Esophagus (tissue), 2 donors: ENCODE measurements at regions not wholly inside any gene's neighbourhood (a gene's known extent, or its start where the extent isn't known, plus 50 kb on each side); places are given as distances from the start of the nearest gene placed in this dataset.

Experiments
- H3K27ac ChIP-seq, 2 donors: one replicate each; pipeline ENCODE4 v1.5.1; 2013; ENCODE audit warnings: low read depth in 2 of 2, mild to moderate bottlenecking in 2 of 2, inconsistent platforms in 1 of 2, low read length in 1 of 2, moderate library complexity in 1 of 2
- H3K27me3 ChIP-seq, 2 donors: one replicate each; pipeline ENCODE4 v1.6.1; 2013; ENCODE audit warnings: low read length in 2 of 2, control low read depth in 1 of 2, mild to moderate bottlenecking in 1 of 2; ENCODE audit not compliant: insufficient read depth in 2 of 2, control insufficient read depth in 1 of 2
- H3K36me3 ChIP-seq, 2 donors: one replicate each; pipeline ENCODE4 v1.6.1; 2013; ENCODE audit warnings: low read length in 1 of 2; ENCODE audit not compliant: control insufficient read depth in 2 of 2, insufficient read depth in 2 of 2
- H3K4me1 ChIP-seq, 2 donors: one replicate each; pipeline ENCODE4 v1.6.1; 2013; ENCODE audit warnings: low read length in 1 of 2; ENCODE audit not compliant: control insufficient read depth in 2 of 2, insufficient read depth in 2 of 2
- H3K4me3 ChIP-seq, 2 donors: one replicate each; pipeline ENCODE4 v1.5.1; 2013; ENCODE audit warnings: low read length in 2 of 2, mild to moderate bottlenecking in 2 of 2, low read depth in 1 of 2, moderate library complexity in 1 of 2
- H3K9me3 ChIP-seq, 2 donors: one replicate each; pipeline ENCODE4 v1.6.1; 2013; ENCODE audit warnings: mild to moderate bottlenecking in 2 of 2, low read depth in 1 of 2, low read length in 1 of 2, moderate library complexity in 1 of 2; ENCODE audit not compliant: control insufficient read depth in 2 of 2, insufficient read depth in 1 of 2
- WGBS, 2 donors: extraction: QIAGEN DNeasy Blood & Tissue Kit; methylation state at CpG; one replicate each; pipeline ENCODE4 v1.1.7; 2013; 5-methylcytosine and 5-hydroxymethylcytosine counted together
- donor health status: healthy with polysubstance abuse.
- donor health status: Bipolar disorder and iron deficiency.

GRCh38 chr11:121780971-121781370 is 328.2 kb upstream of the SORL1-AS1 start:
- H3K9me3 ChIP-seq: no peaks in the 10 kb centered on the region
- no peaks in the 10 kb centered on the region for H3K27me3 ChIP-seq
- H3K36me3 ChIP-seq: no peaks in the 10 kb centered on the region
- no peak overlapping the region for H3K27ac ChIP-seq
- H3K4me3 ChIP-seq: no peak overlapping the region
- 48 to 67% methylated on average over 2 of the region's 2 CpGs for WGBS, 2 donors
- H3K4me1 ChIP-seq: no peaks in the 10 kb centered on the region

GRCh38 chr11:121777056-121777455 is 324.3 kb upstream of the SORL1-AS1 start:
- Histone ChIP-seq H3K27ac (no peak overlapping the region), H3K36me3 (no peaks in the 10 kb centered on the region), H3K9me3 (no peaks in the 10 kb centered on the region), H3K4me3 (no peak overlapping the region), H3K27me3 (no peaks in the 10 kb centered on the region), H3K4me1 (no peaks in the 10 kb centered on the region)
- WGBS, 2 donors: 69% methylated on average over 3 of the region's 3 CpGs

- H3K27me3 ChIP-seq: no peaks in the 10 kb centered on the region
- no peak overlapping the region for H3K4me3 ChIP-seq
- H3K9me3 ChIP-seq: no peaks in the 10 kb centered on the region
- H3K27ac ChIP-seq: no peak overlapping the region
- no peaks in the 10 kb centered on the region for H3K36me3 ChIP-seq
- no peaks in the 10 kb centered on the region for H3K4me1 ChIP-seq
- WGBS, 2 donors: 53 to 55% methylated on average over 5 of the region's 5 CpGs
Observed at GRCh38 chr11:121775276-121775675, 322.5 kb upstream of the SORL1-AS1 start.

DNA sequence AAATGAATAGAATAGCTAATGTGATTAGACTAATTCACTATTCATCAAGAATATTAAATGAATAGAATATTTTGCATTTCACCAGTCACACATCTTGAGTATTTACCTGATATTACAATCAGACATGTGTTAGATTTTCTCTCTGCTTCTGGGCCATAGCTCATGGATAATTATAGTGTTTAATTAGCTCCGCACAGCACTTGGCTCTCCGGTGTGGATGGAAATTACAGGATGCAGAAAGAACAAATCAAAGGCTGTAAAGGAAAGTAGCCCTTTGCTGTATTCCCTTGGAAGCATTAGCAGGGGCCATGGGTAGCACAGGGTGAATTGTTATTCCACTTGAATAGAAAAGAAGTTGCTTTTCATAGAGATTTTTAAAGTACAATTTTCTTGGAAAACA is 320.3 kb upstream of the SORL1-AS1 start:
- 87 to 90% methylated on average over 2 of the region's 2 CpGs for WGBS, 2 donors
- Histone ChIP-seq H3K4me3 (no peak overlapping the region), H3K27me3 (no peaks in the 10 kb centered on the region), H3K4me1 (no peaks in the 10 kb centered on the region), H3K9me3 (no peaks in the 10 kb centered on the region), H3K36me3 (no peaks in the 10 kb centered on the region), H3K27ac (no peak overlapping the region)

DNA sequence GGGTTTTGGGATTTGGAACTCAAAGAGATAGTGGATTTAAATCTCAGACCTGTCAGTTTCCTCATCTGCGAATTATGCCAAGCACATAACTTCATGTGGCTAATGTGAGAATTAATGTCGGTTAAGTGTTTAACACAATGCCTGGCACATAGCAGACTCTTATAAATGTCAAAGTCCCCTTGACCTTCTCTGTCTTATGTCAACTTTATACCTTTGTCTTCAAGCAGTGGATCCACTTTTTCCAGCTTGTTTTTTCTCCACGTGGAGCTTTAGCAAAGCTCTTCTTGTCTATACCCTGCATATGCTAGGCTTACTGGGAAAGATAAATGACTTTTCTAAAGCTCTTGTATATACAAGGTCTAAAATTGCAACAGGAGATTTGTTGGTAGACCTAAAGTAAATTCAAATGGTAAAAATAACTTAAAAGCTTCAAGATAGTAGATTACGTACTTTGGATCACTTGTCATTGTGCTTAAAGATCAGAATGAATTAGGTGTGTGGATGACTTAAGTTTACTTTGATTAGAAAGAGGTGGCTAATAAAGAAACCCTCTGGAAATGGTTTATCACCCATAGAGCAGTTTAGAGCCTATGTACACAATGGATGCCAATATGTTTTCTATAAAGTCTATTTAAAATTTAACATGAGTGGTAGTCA is 318.3 kb upstream of the SORL1-AS1 start:
- no peaks in the 10 kb centered on the region for H3K27me3 ChIP-seq
- no peaks in the 10 kb centered on the region for H3K9me3 ChIP-seq
- no peak overlapping the region for H3K27ac ChIP-seq
- H3K4me3 ChIP-seq: no peak overlapping the region
- 66 to 67% methylated on average over 4 of the region's 4 CpGs for WGBS, 2 donors
- no peaks in the 10 kb centered on the region for H3K36me3 ChIP-seq
- no peaks in the 10 kb centered on the region for H3K4me1 ChIP-seq

GRCh38 chr11:121769191-121769590 is 316.4 kb upstream of the SORL1-AS1 start:
- no peaks in the 10 kb centered on the region for H3K27me3 ChIP-seq
- H3K4me1 ChIP-seq: no peaks in the 10 kb centered on the region
- WGBS, 2 donors: 84 to 90% methylated on average over 2 of the region's 2 CpGs
- no peak overlapping the region for H3K27ac ChIP-seq
- H3K36me3 ChIP-seq: no peaks in the 10 kb centered on the region
- H3K4me3 ChIP-seq: no peak overlapping the region
- H3K9me3 ChIP-seq: no peaks in the 10 kb centered on the region

DNA sequence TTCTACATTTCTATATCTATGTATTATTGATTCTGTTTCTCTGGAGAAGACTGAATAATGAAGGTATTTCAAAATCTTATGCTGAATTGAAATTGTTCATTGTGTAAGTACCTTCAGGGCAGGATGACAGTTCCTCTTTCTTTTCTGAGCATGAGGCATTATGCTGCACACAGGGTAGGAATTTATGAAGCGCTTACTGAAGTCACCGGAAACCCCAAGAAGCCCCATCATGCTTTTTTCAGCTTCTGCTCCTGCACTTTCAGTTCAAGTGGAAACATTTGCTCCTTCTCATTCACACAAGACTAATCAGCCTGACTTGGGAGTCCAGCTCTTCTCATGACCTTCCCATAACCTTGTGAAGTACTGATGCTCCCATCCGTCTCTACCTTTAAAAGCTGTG is 314.7 kb upstream of the SORL1-AS1 start:
- Histone ChIP-seq H3K4me1 (peaks cover 2 to 5% of the 10 kb centered on the region in 2 donors), H3K36me3 (no peaks in the 10 kb centered on the region), H3K27ac (no peak overlapping the region), H3K4me3 (no peak overlapping the region), H3K27me3 (no peaks in the 10 kb centered on the region), H3K9me3 (no peaks in the 10 kb centered on the region)
- 75 to 88% methylated on average over 3 of the region's 3 CpGs for WGBS, 2 donors

DNA sequence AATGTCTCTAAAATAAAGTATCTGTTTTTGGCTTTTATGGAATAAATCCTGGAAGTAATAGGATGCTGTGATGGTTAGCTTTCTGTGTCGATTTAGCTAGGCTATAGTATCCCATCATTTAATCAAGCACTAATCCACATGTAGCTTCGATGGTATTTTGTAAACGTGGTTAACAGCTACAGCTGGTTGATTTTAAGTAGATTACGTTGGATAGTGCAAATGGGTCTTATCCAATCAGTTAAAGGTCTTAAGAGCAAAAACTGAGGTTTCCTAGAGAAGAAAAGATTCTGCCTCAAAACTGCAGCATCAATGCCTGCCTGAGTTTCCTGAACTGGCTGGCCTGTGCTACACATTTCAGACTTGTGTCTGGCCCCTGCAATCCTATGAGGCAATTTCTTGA is 314.2 kb upstream of the SORL1-AS1 start:
- WGBS, 2 donors: 56 to 65% methylated on average over 4 of the region's 4 CpGs
- no peaks in the 10 kb centered on the region for H3K9me3 ChIP-seq
- peaks cover 2 to 5% of the 10 kb centered on the region in 2 donors for H3K4me1 ChIP-seq
- H3K27ac ChIP-seq: no peak overlapping the region
- no peaks in the 10 kb centered on the region for H3K36me3 ChIP-seq
- no peaks in the 10 kb centered on the region for H3K27me3 ChIP-seq
- no peak overlapping the region for H3K4me3 ChIP-seq

GRCh38 chr11:121766166-121766565 is 313.4 kb upstream of the SORL1-AS1 start:
- Histone ChIP-seq H3K27ac (no peak overlapping the region), H3K4me1 (peaks cover 2 to 5% of the 10 kb centered on the region in 2 donors), H3K27me3 (no peaks in the 10 kb centered on the region), H3K4me3 (no peak overlapping the region), H3K36me3 (no peaks in the 10 kb centered on the region), H3K9me3 (no peaks in the 10 kb centered on the region)
- 91 to 96% methylated on average over 16 of the region's 16 CpGs for WGBS, 2 donors

- no peak overlapping the region for H3K4me3 ChIP-seq
- H3K9me3 ChIP-seq: no peaks in the 10 kb centered on the region
- 89 to 92% methylated on average over 3 of the region's 3 CpGs for WGBS, 2 donors
- H3K4me1 ChIP-seq: peaks cover 2 to 5% of the 10 kb centered on the region in 2 donors
- H3K36me3 ChIP-seq: no peaks in the 10 kb centered on the region
- no peaks in the 10 kb centered on the region for H3K27me3 ChIP-seq
- H3K27ac ChIP-seq: no peak overlapping the region
Observed at GRCh38 chr11:121763526-121763925, 310.8 kb upstream of the SORL1-AS1 start.
